ENCODE measurements at regions not wholly inside any gene's neighbourhood (a gene's known extent, or its start where the extent isn't known, plus 50 kb on each side); places are given as distances from the start of the nearest gene placed in this dataset.

- FAIRE-seq (no peak), DNase-seq (ENCODE audit: low read depth, low spot score) (no peak)
- Histone ChIP-seq H4K20me1 (replicated peaks; ENCODE audit: control insufficient read depth, extremely low read depth, insufficient read depth, low read length) (no peaks in the 10 kb centered on the region), H3K36me3 (ENCODE audit: control insufficient read depth in 2 of 2, extremely low read depth in 1 of 2, insufficient read depth in 2 of 2, low read length in 2 of 2) (no peaks in the 10 kb centered on the region), H3K4me3 (replicated peaks in 1 of 3; ENCODE audit: insufficient read depth in 1 of 3, low read depth in 1 of 3, low read length in 3 of 3) (no peak overlapping the region), H3K9me3 (replicated peaks; ENCODE audit: control insufficient read depth, insufficient read depth, low read length) (no peaks in the 10 kb centered on the region), H3K27me3 (ENCODE audit: control insufficient read depth in 2 of 2, insufficient read depth in 2 of 2, low read length in 2 of 2) (no peaks in the 10 kb centered on the region), H3K79me2 (ENCODE audit: control insufficient read depth, insufficient read depth, low read length) (no peaks in the 10 kb centered on the region), H2AFZ (ENCODE audit: low read depth, low read length) (no peak overlapping the region), H3K9ac (replicated peaks; ENCODE audit: extremely low read depth, insufficient read depth, low read length) (no peak overlapping the region), H3K4me1 (ENCODE audit: control insufficient read depth, extremely low read depth, insufficient read depth, low read length) (no peaks in the 10 kb centered on the region), H3K27ac (ENCODE audit: insufficient read depth, low read depth, low read length) (no peak overlapping the region), H3K9me1 (replicated peaks; ENCODE audit: control insufficient read depth, extremely low read depth, insufficient read depth, low read length) (no peaks in the 10 kb centered on the region), H3K4me2 (ENCODE audit: insufficient read depth, low read length) (no peak overlapping the region)
- TF ChIP-seq GATA2 (IDR thresholded peaks at IDR 0.05; ENCODE audit: insufficient read depth, insufficient read length, low read depth, low read length) (no peak), JUN (IDR thresholded peaks at IDR 0.05; ENCODE audit: borderline replicate concordance, insufficient read depth, insufficient read length, low read depth) (no peak), POLR2A (IDR thresholded peaks at IDR 0.05; ENCODE audit: low read depth, low read length) (no peak), CTCF (IDR thresholded peaks at IDR 0.05; ENCODE audit: extremely low read depth in 1 of 2, insufficient read depth in 1 of 2, low read depth in 1 of 2, low read length in 2 of 2) (no peak), POLR2AphosphoS5 (IDR thresholded peaks at IDR 0.05; ENCODE audit: insufficient read depth, low read depth, low read length) (no peak), MYC (IDR thresholded peaks at IDR 0.05; ENCODE audit: low read depth, low read length) (no peak), FOS (IDR thresholded peaks at IDR 0.05; ENCODE audit: borderline replicate concordance, insufficient read depth, low read length) (no peak), EZH2 (IDR thresholded peaks at IDR 0.05; ENCODE audit: borderline replicate concordance, low read depth, low read length, severe bottlenecking) (no peak), MAX (IDR thresholded peaks at IDR 0.05; ENCODE audit: insufficient read depth, insufficient read length) (no peak)
- no TSS peak for BruUV-seq (replicated peaks)
- POLR2A ChIA-PET = no interaction called here
- dilution Hi-C loops (cut with MboI; ENCODE audit: extremely low pct_ligation_motif_present, low sequenced_read_pairs) = no loop called here
- intact Hi-C loops (cut with micrococcal nuclease) = no loop called here
- CTCF ChIA-PET = no interaction called here
These were observed 1243.7 kb upstream of the PCDH20 start for GRCh38 chr13:62659365-62659764.

All from endothelial cell of umbilical vein (primary cell).